ENCODE measurements at regions not wholly inside any gene's neighbourhood (a gene's known extent, or its start where the extent isn't known, plus 50 kb on each side); places are given as distances from the start of the nearest gene placed in this dataset.
"Not testable (repeated sequence)": the region's sequence is repeated elsewhere in the genome, so short reads cannot be mapped to it uniquely, and the experiment has no call there.

GRCh38 chr5:71771191-71771590, 52.1 kb downstream of the CARTPT start:
- no peak for FAIRE-seq

DNA sequence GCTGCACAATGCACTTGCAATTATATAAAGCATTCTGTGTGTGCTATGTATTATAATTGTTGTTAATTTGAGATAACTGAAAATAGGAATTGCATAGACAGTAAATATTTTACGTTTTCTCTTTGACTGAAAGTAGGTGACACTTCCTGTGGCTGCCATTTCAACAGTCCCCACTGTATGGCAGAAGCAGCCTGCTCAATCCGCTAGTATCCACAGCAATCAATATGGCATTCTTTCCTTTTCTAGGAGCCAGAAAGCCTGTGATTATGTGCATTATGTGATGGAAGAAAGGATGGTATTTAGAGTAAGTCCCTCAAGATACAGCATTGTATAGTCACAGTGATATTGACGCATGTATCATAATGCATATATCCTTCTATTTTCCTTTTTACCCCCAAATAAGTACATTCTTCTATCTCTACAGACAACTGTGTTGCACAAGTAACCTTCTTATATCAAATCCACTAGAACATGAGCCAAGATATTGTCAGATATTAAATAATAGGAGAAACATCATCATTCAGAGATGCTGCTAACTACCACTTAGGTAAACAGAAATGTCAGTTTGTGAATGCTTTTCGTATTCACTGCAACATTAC, 59.7 kb downstream of the CARTPT start:
- FAIRE-seq, result peak; percentile 96

DNA sequence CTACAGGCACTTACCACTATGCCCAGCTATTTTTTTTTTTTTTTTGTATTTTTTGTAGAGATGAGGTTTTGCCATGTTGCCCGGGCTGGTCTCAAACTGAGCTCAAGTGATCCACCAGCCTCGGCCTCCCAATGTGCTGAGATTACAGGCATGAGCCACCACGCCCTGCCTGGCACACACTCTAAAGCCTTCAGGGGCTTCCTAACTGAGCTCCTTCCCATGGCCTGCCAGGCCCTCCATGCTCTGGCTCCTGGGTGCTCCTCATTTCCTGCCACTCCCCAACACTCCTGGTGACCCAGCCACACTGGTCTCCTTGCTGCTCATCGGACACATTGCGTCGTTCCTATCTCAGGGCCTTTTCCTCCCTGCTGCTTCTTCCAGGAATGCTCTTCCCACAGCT, 61.5 kb downstream of the CARTPT start:
- no peak for FAIRE-seq

GRCh38 chr5:71782393-71782770, 63.3 kb downstream of the CARTPT start:
- no peak for FAIRE-seq

GRCh38 chr5:71782771-71783770, 64.0 kb downstream of the CARTPT start:
- peak; percentile 55 for FAIRE-seq

- FAIRE-seq, result no peak
Observed at GRCh38 chr5:71783891-71784290, 64.8 kb downstream of the CARTPT start.

GRCh38 chr5:71786337-71787055, 67.4 kb downstream of the CARTPT start:
- FAIRE-seq, result no peak

DNA sequence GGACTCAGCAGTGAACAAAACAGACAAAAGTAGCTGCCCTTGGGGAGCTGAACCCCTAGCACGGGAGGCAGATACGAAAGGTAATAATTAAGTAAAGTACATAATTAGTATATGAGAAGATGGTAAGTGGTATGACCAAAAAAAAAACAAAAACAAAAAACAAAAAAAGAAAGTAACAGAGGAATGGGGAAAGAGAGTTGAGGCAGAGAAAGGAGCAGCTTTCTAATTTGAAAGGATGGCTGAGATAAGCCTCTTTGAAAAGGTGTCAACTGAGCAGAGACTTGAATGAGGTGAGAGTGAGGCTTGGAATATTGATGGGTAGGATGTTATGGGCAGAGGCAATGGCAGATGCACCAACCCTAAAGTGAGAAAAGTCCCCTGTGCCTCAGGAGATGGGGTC, 69.7 kb downstream of the CARTPT start:
- no peak for FAIRE-seq

DNA sequence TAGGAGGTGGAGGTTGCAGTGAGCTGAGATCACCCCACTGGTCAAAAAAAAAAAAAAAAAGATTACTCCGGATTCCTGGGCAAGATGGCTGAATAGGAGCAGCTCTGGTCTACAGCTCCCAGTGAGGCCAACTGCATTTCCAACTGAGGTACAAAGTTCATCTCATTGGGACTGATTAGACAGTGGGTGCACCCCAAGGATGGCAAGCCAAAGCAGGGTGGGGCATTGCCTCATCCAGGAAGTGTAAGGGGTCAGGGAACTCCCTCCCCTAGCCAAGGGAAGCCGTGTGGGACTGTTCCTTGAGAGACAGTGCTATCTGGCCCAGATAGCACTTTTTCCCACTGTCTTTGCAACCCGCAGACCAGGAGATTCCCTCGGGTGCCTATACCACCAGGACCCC, 70.7 kb downstream of the CARTPT start:
- no peak for FAIRE-seq

DNA sequence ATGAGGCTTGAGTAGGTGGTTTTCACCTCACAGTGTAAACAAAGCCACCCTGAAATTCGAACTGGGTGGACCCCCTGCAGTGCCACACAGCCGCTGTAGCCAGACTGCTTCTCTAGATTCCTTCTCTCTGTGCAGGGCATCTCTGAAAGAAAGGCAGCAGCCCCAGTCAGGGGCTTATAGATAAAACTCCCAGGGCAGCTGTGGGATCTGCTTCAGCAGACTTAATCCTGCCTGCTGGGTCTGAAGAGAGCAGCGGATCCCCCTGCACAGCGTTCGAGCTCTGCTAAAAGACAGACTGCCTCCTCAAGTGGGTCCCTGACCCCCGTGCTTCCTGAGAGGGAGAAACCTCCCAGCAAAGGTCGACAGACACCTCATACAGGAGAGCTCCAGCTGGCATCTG, 71.4 kb downstream of the CARTPT start:
- no peak for FAIRE-seq

DNA sequence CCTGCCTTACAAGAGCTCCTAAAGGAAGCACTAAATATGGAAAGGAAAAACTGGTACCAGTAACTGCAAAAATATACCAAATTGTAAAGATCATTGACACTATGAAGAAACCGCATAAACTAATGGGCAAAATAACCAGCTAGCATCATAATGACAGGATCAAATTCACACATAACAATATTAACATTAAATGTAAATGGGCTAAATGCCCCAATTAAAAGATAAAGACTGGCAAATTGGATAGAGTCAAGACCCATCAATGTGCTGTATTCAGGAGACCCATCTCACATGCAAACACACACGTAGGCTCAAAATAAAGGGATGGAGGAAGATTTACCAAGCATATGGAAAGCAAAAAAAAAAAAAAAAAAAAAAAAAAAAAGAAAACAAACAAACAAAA, 73.0 kb downstream of the CARTPT start:
- FAIRE-seq, result not testable (repeated sequence)

DNA sequence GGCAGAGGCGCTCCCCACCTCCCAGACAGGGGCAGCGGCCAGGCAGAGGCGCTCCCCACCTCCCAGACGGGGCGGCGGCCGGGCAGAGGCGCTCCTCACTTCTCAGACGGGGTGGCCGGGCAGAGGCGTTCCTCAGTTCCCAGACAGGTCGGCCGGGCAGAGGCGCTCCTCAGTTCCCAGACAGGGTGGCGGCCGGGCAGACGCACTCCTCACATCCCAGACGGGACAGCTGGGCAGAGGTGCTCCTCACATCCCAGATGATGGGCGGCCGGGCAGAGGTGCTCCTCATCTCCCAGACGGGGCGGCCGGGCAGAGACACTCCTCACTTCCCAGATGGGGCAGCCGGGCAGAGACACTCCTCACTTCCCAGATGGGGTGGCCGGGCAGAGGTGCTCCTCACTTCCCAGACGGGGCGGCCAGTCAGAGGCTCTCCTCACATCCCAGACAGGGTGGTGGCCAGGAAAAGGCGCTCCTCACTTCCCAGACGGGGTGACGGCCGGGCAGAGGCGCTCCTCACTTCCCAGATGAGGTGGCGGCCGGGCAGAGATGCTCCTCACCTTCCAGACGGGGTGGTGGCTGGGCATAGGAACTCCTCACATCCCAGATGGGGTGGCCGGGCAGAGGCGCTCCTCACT, 75.1 kb downstream of the CARTPT start:
- no peak for FAIRE-seq

GRCh38 chr5:71802673-71803072, 83.6 kb downstream of the CARTPT start:
- no peak for FAIRE-seq

GRCh38 chr5:71806711-71807110, 87.6 kb downstream of the CARTPT start:
- no peak for FAIRE-seq

DNA sequence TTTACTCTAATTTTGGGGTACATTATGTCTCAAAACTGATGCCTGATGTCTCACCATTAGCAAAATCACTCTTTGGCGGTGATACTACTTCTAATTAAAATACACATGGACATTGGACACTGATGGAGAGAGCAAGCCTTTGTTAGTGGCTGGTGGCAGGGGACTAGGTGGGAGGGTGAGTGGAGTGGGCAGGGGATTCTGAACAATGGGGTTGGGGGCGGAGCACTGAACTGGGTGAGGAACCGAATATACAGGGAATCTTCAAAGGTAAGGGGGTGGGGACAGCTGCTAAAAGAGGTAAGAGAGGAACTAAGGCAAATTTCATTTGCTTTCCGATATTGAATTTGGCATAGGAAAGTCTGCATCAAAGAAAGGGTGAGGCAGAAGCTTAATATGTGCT, 88.8 kb downstream of the CARTPT start:
- no peak for FAIRE-seq

- no peak for FAIRE-seq
Observed at GRCh38 chr5:71809446-71809845, 90.4 kb downstream of the CARTPT start.

DNA sequence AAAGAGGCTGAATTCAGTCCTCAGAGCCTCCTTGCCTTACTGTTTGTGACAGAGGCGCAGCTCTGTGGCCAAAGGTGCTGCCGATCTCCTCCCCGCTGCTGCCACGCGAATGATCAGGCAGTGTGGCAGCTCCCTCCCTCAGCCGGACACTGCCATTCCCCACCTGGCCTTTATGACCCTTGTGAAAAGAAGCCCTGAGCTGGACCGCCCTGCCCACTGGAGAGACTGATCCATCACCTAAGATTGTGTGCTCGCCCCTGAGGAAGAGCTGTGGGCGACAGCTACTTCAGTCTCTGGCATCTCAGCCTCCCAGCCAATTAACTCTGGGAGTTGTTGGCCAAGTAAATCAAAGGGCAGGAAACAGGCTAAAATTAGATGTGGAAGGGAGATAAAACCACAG, 90.9 kb downstream of the CARTPT start:
- no peak for FAIRE-seq

- FAIRE-seq, result no peak
Observed at GRCh38 chr5:71810471-71811195, 91.6 kb downstream of the CARTPT start.

- no peak for FAIRE-seq
Observed at GRCh38 chr5:71811779-71812178, 92.7 kb downstream of the CARTPT start.

DNA sequence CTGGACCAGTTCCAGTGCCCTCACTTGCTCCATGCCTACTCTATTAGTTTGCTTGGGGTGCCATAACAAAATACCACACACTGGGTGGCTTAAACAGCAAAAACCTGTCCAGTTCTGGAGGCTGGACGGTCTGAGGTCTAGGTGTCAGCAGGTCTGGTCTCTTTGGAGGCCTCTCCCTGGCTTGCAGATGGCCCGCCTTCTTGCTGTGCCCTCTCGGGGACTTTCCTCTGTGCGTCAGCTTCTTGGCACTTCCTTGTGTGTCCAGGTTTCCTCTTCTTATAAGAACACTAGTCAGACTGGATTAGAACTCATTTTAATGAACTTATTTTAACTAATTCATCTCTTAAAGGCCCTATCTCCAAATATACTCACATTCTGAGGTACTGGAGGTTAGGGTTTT, 97.2 kb downstream of the CARTPT start:
- FAIRE-seq, result no peak

GRCh38 chr5:71817891-71818290, 98.8 kb downstream of the CARTPT start:
- no peak for FAIRE-seq

GRCh38 chr5:71821029-71821428, 102.0 kb downstream of the CARTPT start:
- no peak for FAIRE-seq
